ENCODE measurements at regions not wholly inside any gene's neighbourhood (a gene's known extent, or its start where the extent isn't known, plus 50 kb on each side); places are given as distances from the start of the nearest gene placed in this dataset.

DNA sequence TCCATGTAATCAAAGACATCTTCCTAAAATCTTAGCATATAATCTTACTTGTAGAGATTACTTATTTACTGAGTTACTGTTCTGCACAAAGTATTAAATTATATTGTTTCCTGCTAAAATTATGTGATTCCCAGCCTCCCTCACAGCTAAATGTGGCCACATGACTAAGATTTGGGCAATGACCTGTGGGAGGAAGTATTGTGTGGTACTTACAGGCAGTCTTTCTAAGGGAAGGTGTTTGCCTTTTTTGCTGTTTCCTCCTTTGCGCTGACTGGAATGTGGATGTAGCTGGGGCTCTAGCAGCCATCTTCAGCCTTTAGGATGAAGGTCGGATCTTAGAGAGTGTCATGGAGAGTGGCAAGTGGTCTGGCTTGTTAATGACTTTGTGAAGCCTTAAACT is 146.3 kb upstream of the APCDD1 start:
- TF ChIP-seq ZFX (IDR thresholded peaks at IDR 0.05), result no peak
- TF ChIP-seq, protein P1, sequence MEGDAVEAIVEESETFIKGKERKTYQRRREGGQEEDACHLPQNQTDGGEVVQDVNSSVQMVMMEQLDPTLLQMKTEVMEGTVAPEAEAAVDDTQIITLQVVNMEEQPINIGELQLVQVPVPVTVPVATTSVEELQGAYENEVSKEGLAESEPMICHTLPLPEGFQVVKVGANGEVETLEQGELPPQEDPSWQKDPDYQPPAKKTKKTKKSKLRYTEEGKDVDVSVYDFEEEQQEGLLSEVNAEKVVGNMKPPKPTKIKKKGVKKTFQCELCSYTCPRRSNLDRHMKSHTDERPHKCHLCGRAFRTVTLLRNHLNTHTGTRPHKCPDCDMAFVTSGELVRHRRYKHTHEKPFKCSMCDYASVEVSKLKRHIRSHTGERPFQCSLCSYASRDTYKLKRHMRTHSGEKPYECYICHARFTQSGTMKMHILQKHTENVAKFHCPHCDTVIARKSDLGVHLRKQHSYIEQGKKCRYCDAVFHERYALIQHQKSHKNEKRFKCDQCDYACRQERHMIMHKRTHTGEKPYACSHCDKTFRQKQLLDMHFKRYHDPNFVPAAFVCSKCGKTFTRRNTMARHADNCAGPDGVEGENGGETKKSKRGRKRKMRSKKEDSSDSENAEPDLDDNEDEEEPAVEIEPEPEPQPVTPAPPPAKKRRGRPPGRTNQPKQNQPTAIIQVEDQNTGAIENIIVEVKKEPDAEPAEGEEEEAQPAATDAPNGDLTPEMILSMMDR (conservative IDR thresholded peaks at IDR 0.05), result no peak
